CD4-positive, alpha-beta T cell treated with Interleukin-6 for 4 hours (primary cell): ENCODE measurements at regions not wholly inside any gene's neighbourhood (a gene's known extent, or its start where the extent isn't known, plus 50 kb on each side); places are given as distances from the start of the nearest gene placed in this dataset.

ENCODE experiments used
- DNase-seq: peaks from one replicate; pipeline ENCODE4 v3.0.0-alpha.2; 2020; ENCODE audit warnings: mixed read lengths

GRCh38 chr2:215765729-215766360, 247.5 kb downstream of the MREG start:
- no peak for DNase-seq

GRCh38 chr2:215764441-215765048, 248.8 kb downstream of the MREG start:
- DNase-seq = no peak

GRCh38 chr2:215760557-215760956, 252.8 kb downstream of the MREG start:
- DNase-seq = no peak

GRCh38 chr2:215760091-215760490, 253.3 kb downstream of the MREG start:
- DNase-seq = no peak

GRCh38 chr2:215758691-215759090, 254.7 kb downstream of the MREG start:
- DNase-seq = no peak

- DNase-seq = no peak
These were observed 257.0 kb downstream of the MREG start for GRCh38 chr2:215756346-215756730.

- no peak for DNase-seq
These were observed 257.6 kb downstream of the MREG start for GRCh38 chr2:215755641-215756345.

GRCh38 chr2:215754546-215754945, 258.8 kb downstream of the MREG start:
- DNase-seq = no peak

- no peak for DNase-seq
These were observed 259.5 kb downstream of the MREG start for GRCh38 chr2:215753808-215754207.

- DNase-seq = no peak
These were observed 260.4 kb downstream of the MREG start for GRCh38 chr2:215752991-215753390.

GRCh38 chr2:215752436-215752835, 260.9 kb downstream of the MREG start:
- no peak for DNase-seq

GRCh38 chr2:215751911-215752272, 261.5 kb downstream of the MREG start:
- DNase-seq = no peak

GRCh38 chr2:215751200-215751910, 262.0 kb downstream of the MREG start:
- no peak for DNase-seq

GRCh38 chr2:215750763-215751162, 262.6 kb downstream of the MREG start:
- DNase-seq = peak; percentile 16

- no peak for DNase-seq
These were observed 264.0 kb downstream of the MREG start for GRCh38 chr2:215749092-215749957.

- DNase-seq = no peak
These were observed 264.9 kb downstream of the MREG start for GRCh38 chr2:215748446-215748845.

- DNase-seq = no peak
These were observed 266.3 kb downstream of the MREG start for GRCh38 chr2:215746887-215747615.

- DNase-seq = no peak
These were observed 267.0 kb downstream of the MREG start for GRCh38 chr2:215746226-215746886.

GRCh38 chr2:215745331-215745730, 268.0 kb downstream of the MREG start:
- DNase-seq = no peak

GRCh38 chr2:215744514-215744913, 268.8 kb downstream of the MREG start:
- no peak for DNase-seq

GRCh38 chr2:215743066-215743465, 270.3 kb downstream of the MREG start:
- no peak for DNase-seq
